Fibroblast of skin of right biceps (primary cell): ENCODE measurements at regions not wholly inside any gene's neighbourhood (a gene's known extent, or its start where the extent isn't known, plus 50 kb on each side); places are given as distances from the start of the nearest gene placed in this dataset.

Source experiments
- DNase-seq: peaks from one replicate; pipeline ENCODE4 v3.0.0-alpha.2; 2013

GRCh38 chr5:125011947-125012346 lies 265.5 kb upstream of the ZNF608 start:
- no peak for DNase-seq

- DNase-seq: no peak
Measured at GRCh38 chr5:125012727-125013451, 266.4 kb upstream of the ZNF608 start.

DNA sequence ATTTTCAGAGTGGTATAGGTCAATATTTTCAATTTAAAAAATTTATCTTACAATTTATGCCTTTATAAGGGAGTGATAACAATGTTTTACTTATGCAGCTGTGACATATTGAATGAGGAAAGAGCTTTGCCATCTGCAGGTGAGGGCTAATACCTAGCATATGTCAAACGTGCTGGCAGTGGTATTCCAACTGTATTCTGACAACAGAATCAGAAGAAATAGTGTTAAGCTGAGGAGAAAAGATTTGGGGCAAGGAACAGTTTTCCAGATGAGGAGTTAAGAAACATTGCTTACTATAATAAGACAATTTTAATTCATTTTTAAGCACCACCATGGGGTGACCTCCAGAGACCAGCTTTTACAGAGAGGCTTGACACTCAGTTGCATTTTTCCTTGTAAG lies 267.8 kb upstream of the ZNF608 start:
- no peak for DNase-seq

- no peak for DNase-seq
Measured at GRCh38 chr5:125017796-125018195, 271.4 kb upstream of the ZNF608 start.

- peak; percentile 23 for DNase-seq
Measured at GRCh38 chr5:125023673-125024072, 277.2 kb upstream of the ZNF608 start.

DNA sequence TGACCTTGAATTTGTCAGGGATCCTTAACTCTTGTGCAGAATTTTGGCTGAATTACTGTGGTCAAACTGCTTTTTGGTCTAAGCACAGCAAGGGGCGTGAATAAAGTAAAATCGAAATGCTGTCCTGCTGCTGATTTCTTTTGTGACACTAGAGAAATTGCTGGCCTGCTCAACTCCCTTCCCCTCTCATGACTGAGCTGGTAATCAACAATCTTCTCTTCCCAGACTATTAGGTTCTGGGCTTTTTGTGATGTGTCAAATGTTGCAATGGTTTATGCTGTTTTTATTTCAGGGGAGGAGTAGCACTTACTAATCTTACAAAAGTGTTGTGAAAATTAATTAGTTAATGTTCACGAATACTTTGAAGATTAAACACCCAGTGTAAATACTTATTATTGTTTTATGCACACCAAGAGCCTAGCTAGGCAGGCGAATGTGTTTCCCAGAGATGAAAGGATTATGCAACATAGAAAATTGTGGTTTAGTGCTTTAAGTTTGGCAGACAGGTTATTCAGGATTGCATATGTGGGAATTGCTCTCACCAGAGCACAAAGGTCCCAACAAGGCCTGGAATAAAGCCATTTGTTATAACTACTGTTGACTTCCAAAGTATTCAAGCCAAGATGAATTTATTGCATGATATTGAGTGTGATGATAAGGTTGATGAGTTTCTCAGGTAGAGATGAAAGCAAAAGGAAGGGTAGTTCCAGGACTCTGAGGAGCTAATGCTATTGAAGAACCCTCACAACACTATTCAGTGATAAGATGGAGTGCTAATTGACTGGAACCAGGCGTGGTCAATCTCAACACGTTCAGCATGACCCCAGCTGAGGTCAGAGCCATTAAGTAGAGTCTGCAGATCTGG lies 280.7 kb upstream of the ZNF608 start:
- DNase-seq: peak; percentile 17

- DNase-seq: peak; percentile 59
Measured at GRCh38 chr5:125032286-125032685, 285.8 kb upstream of the ZNF608 start.

- DNase-seq: no peak
Measured at GRCh38 chr5:125033602-125034001, 287.2 kb upstream of the ZNF608 start.

- DNase-seq: no peak
Measured at GRCh38 chr5:125034331-125034730, 287.9 kb upstream of the ZNF608 start.

DNA sequence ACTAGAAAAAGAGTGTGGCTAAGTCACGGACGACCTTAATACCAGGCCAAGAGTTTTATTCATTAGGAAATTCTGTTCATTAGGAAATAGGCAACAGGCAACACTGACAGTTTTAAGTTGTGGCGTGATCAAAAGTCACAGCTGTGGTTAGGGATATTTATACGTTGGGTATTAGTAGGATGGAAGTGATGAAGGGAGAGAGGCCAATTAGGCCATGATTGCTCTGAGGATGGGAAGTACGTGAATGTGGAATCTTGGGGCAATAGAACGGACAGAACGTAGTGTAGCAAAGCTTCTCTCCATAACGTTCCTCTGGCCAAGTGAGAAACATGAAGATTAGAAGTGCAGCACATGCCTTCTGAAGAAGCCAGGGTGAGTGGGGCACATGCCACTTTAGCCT lies 290.1 kb upstream of the ZNF608 start:
- DNase-seq: no peak

DNA sequence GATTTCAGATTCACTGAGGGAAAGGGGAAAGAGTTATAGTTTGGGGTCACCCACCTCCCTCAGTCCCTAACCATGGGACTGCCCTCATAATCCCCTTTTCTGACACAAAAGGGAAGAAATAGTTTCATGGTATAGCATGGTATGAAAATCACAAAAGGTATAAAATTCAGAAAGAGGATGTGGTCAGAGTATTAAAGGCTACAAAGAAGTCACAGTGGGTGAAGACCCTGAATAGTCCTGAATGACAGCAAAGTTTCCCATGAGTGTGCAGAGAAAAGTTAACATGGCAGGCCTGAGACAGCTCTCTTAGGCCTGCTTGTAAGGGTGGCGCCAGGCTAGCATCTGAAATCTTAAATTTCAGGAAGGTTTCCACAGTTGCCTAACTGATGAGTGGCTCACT lies 290.6 kb upstream of the ZNF608 start:
- DNase-seq: no peak

DNA sequence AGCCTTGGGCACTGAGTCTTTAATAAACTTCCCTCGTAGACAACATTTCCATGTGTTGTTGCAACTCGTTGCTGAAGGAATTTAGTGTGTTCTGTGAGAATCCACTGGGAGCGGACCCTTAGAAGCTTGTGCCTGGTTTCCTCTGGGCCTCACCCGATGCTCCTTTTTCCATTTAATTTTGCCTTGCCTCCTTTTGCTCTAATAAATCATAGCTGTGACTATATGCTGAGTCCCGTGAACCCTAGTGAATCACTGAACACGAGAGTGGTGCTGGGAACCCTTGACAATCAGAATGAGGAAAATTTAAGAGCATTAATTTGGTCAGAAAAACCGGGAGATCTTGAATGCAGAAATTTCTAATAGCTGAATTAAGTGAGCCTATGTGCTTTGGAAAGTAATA lies 291.1 kb upstream of the ZNF608 start:
- no peak for DNase-seq

- no peak for DNase-seq
Measured at GRCh38 chr5:125038477-125038876, 292.0 kb upstream of the ZNF608 start.

DNA sequence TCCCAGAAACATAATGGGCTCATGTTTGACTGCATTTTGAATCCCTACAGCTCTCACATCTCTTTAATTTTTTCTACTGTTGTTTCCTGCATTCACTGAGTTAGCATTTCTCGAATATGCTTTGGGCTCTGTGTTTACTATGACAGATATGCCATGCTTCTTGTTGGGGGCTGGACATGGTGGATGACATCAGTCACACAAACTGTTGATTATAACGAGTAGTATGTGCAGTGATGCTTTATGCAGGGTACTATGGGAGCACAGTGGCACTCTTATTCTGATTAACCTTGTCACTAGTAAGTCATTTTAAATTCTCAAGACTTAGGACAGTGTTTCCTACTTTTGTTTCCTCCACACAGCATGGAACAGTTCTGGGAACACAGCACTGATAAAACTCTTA lies 295.4 kb upstream of the ZNF608 start:
- DNase-seq: no peak

DNA sequence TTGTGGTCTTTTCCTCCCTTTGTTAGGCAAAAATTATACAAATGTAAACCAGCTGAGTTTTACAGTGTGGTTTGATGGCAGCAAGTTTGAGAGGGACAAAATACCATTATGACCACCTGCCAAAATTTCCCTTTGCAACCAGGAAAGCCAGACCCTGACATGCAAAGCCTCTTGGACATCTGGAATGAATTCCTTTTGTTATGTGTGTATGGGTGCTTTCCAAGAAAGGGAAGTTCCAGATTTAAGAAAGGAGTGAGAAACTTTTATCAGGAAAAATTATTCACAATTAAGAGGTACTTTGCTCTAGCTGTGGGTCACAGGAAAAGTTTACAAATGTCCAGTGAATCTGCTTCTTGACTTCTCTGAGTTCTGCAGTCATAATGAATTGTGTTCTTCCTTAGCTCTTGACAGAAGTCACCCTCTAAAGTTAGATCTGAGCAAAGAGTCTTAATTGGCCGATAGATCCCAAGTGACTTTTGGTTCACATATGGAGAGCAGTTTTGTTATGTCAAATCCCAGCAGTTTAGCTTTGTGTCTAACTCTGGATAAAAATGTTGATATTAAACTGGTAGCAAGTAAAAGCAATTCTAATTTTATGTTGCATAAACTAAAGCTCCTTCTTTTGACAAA lies 295.9 kb upstream of the ZNF608 start:
- peak; percentile 64 for DNase-seq

DNA sequence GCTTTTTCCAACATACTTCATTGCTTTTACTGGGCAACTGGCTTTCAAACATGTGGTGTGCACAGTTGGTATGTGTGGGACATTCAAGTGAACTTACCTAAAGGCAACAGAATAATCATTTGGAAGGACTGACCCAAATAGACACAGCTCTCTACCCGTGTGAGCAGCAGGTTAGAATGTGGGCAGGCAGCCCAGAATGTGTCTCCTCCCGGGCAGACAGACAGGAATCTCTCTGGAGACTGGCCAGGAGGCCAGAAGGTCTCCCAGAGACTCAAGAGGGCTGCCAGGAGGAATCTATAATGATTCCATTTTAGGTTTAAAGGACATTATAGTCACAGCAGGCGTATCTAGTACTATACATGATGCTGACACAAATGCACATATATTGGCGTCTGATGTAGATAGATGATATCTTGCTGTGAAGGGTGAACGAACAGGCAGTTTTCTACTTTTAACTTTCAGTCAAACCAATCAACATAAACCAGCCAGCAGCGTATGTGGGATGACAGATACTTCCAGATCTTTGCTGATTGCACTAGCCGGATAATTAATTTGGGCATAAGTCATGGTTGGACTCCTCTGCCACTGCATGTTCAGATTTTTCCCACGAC lies 297.4 kb upstream of the ZNF608 start:
- peak; percentile 91 for DNase-seq

DNA sequence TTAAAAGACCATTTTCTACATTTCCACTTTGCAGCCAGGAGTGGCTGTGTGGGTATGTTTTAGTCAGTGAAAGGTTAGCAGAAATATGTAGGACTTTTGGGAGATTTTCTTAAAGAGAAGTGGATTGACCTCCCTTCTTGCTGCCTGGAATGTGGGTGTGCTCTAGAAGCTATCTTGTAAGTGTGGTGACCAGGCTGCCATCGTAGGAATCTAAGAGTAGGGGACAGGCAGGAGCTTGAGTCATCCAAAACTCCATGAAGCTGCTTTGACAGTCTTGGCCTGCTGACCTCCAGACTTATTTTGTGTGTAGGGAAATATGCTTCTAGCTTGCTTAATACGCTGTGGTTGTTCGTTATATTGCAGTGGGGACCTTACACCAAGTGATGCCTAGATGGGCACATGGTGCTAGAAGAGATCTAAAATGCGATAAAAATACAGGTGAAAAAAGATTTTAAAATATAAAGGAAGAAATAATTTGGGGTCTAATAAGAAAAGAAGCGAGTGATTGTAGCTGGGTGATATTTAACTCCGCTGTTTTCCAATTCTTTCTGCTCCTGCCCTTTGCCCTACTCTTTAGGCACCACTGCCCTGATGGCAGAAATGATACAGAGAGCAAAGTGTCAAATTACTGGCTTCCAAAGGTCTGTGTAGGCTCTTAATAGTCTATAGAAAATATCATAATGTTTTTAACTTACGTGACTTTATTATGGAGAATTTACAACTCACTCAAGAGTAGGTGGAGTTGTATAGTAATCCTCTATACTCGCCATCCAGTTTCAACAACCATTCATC lies 298.2 kb upstream of the ZNF608 start:
- DNase-seq: peak; percentile 40

- peak; percentile 65 for DNase-seq
Measured at GRCh38 chr5:125045646-125046045, 299.2 kb upstream of the ZNF608 start.

GRCh38 chr5:125046838-125047237 lies 300.4 kb upstream of the ZNF608 start:
- DNase-seq: no peak

DNA sequence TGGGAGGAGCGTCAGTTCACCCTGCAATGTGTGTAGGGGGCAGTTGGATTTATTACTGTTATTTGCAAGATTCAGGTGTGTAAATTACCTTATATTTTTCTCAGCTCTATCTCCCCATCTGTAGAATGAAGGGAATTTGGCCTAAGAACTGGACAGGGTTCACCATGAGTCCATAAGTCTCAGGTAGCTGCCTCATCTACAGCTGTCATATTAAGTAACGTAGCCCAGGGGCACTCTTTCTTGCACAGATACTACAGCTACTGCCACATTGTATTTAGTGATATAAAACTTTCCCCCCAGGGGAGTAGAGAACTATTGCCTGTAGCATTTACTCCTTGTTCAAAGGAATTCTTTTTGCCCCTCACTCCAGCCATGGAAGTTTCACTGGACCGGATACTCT lies 301.4 kb upstream of the ZNF608 start:
- DNase-seq: no peak

- peak; percentile 23 for DNase-seq
Measured at GRCh38 chr5:125049721-125050702, 303.6 kb upstream of the ZNF608 start.
